ENCODE measurements at regions not wholly inside any gene's neighbourhood (a gene's known extent, or its start where the extent isn't known, plus 50 kb on each side); places are given as distances from the start of the nearest gene placed in this dataset.

DNA sequence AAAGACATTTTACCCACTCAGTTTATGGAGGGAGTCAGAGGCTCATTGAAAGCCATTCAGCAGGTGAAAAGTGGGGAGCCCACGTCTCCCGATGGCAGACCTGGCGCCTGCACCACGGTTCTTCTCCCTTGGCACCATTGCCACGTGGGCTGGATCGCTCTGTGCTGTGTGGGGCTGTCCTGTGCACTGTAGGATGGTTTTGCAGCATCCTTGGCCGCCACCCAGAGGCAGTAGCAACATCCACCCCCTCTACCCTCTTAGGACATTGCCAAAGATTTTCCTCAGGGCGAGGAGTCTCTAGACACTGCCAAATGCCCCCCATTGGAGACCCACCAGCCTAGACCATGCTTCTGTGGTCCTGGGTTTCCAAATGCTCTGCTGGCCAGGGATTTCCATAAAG, 60.2 kb downstream of the SYNE3 start:
- TF ChIP-seq, protein P1, sequence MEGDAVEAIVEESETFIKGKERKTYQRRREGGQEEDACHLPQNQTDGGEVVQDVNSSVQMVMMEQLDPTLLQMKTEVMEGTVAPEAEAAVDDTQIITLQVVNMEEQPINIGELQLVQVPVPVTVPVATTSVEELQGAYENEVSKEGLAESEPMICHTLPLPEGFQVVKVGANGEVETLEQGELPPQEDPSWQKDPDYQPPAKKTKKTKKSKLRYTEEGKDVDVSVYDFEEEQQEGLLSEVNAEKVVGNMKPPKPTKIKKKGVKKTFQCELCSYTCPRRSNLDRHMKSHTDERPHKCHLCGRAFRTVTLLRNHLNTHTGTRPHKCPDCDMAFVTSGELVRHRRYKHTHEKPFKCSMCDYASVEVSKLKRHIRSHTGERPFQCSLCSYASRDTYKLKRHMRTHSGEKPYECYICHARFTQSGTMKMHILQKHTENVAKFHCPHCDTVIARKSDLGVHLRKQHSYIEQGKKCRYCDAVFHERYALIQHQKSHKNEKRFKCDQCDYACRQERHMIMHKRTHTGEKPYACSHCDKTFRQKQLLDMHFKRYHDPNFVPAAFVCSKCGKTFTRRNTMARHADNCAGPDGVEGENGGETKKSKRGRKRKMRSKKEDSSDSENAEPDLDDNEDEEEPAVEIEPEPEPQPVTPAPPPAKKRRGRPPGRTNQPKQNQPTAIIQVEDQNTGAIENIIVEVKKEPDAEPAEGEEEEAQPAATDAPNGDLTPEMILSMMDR (conservative IDR thresholded peaks at IDR 0.05 in 1 of 2, IDR thresholded peaks at IDR 0.05 in 1 of 2; ENCODE audit: extremely low read depth in 1 of 2, insufficient read depth in 1 of 2, low read depth in 1 of 2, low read length in 2 of 2): no peak
- TF ChIP-seq EZH2 (IDR thresholded peaks at IDR 0.05; ENCODE audit: borderline replicate concordance, low read length): no peak
